IMR-90 (cell line): ENCODE measurements at regions not wholly inside any gene's neighbourhood (a gene's known extent, or its start where the extent isn't known, plus 50 kb on each side); places are given as distances from the start of the nearest gene placed in this dataset.

Source experiments
- ATAC-seq: fragments of 200-7000 bp; cut with Tn5 transposase; 2 replicates; pipeline ENCODE4 v1.9.1; 2020; ENCODE audit warnings: low read depth, mild to moderate bottlenecking, moderate library complexity
- BruUV-seq: library from RNA; stranded (reverse); fragments of 400-500 nt; replicated peaks from 2 replicates; lab custom pipeline; 2021; lab: Mats Ljungman, UMichigan
- CTCF ChIA-PET: fragments of 300-600 bp; formaldehyde crosslinking; extraction: SDS; loops from one replicate; lab custom pipeline; 2021; ENCODE audit warnings: antibody characterized with exemption; lab: Yijun Ruan, JAX
- POLR2A ChIA-PET: fragments of 300-600 bp; sonication (Branson Sonifier 250); formaldehyde crosslinking; loops from one replicate; lab custom pipeline; 2022; ENCODE audit warnings: antibody characterized with exemption; ENCODE audit not compliant: unreplicated experiment; lab: Charles Lee
- DNase-seq: peaks from one replicate; pipeline ENCODE4 v3.0.0; 2013
- H2AFZ ChIP-seq: replicated peaks from 2 replicates; pipeline ENCODE3; 2013; ENCODE audit warnings: low read length, mild to moderate bottlenecking; ENCODE audit not compliant: poor library complexity
- H2AK5ac ChIP-seq: 2 replicates; pipeline ENCODE4 v1.6.1; 2013; ENCODE audit warnings: low read depth, low read length, inconsistent platforms
- H2AK9ac ChIP-seq: replicated peaks from 2 replicates; pipeline ENCODE3; 2013; ENCODE audit warnings: mild to moderate bottlenecking, low read depth, low read length, moderate library complexity; ENCODE audit not compliant: poor library complexity
- H2BK120ac ChIP-seq: 2 replicates; pipeline ENCODE4 v1.6.1; 2013; ENCODE audit warnings: low read depth, low read length, inconsistent platforms
- H2BK15ac ChIP-seq: 3 replicates; pipeline ENCODE4 v1.6.1; 2013; ENCODE audit warnings: low read depth, low read length, inconsistent platforms
- H2BK20ac ChIP-seq: 2 replicates; pipeline ENCODE4 v1.6.1; 2013; ENCODE audit warnings: low read depth, mild to moderate bottlenecking, inconsistent platforms, low read length, moderate library complexity
- H2BK5ac ChIP-seq: 2 replicates; pipeline ENCODE4 v1.6.1; 2013; ENCODE audit warnings: mild to moderate bottlenecking, low read depth, low read length, inconsistent platforms; ENCODE audit not compliant: poor library complexity, severe bottlenecking
- H3K14ac ChIP-seq: replicated peaks from 2 replicates; pipeline ENCODE4 v1.6.1; 2013; ENCODE audit warnings: low read depth, low read length, inconsistent platforms
- H3K18ac ChIP-seq: 2 replicates; pipeline ENCODE4 v1.6.1; 2013; ENCODE audit warnings: low read depth, low read length, control low read depth
- H3K23ac ChIP-seq: 2 replicates; pipeline ENCODE4 v1.6.1; 2013; ENCODE audit warnings: low read depth, low read length, inconsistent platforms
- H3K27ac ChIP-seq: 2 replicates; pipeline ENCODE4 v1.5.1; 2013; ENCODE audit warnings: mild to moderate bottlenecking, control low read depth, low read length; ENCODE audit not compliant: insufficient read depth
- H3K27me3 ChIP-seq: 2 replicates; pipeline ENCODE4 v1.6.1; 2013; ENCODE audit warnings: low read length; ENCODE audit not compliant: control insufficient read depth, insufficient read depth
- H3K36me3 ChIP-seq: 2 replicates; pipeline ENCODE4 v1.6.1; 2013; ENCODE audit warnings: low read length, mixed read lengths; ENCODE audit not compliant: control insufficient read depth, insufficient read depth
- H3K4ac ChIP-seq: 2 replicates; pipeline ENCODE4 v1.6.1; 2013; ENCODE audit warnings: low read depth, low read length, inconsistent platforms
- H3K4me1 ChIP-seq: 2 replicates; pipeline ENCODE4 v1.6.1; 2013; ENCODE audit warnings: low read length, mixed read lengths; ENCODE audit not compliant: control insufficient read depth, insufficient read depth
- H3K4me2 ChIP-seq: 2 replicates; pipeline ENCODE4 v1.6.1; 2013; ENCODE audit warnings: low read depth, mild to moderate bottlenecking, control low read depth, low read length, moderate library complexity
- H3K4me3 ChIP-seq: 2 replicates; pipeline ENCODE4 v1.5.1; 2013; ENCODE audit warnings: low read depth, mild to moderate bottlenecking, control low read depth, low read length, moderate library complexity; ENCODE audit not compliant: insufficient read depth
- H3K56ac ChIP-seq: 2 replicates; pipeline ENCODE4 v1.6.1; 2013; ENCODE audit warnings: low read length, inconsistent platforms; ENCODE audit not compliant: insufficient read depth; ENCODE audit errors: extremely low read depth
- H3K79me1 ChIP-seq, 2 experiments: 2 replicates each; pipeline ENCODE4 v1.6.1; 2013; ENCODE audit warnings: low read length in 2 of 2, inconsistent platforms in 1 of 2, low read depth in 1 of 2
- H3K9ac ChIP-seq: 2 replicates; pipeline ENCODE4 v1.6.1; 2013; ENCODE audit warnings: low read depth, low read length, control low read depth
- H3K9me1 ChIP-seq: 2 replicates; pipeline ENCODE4 v1.6.1; 2013; ENCODE audit warnings: low read length, inconsistent platforms; ENCODE audit not compliant: insufficient read depth
- H3K9me3 ChIP-seq: 2 replicates; pipeline ENCODE4 v1.6.1; 2013; ENCODE audit warnings: low read length; ENCODE audit not compliant: control insufficient read depth, insufficient read depth
- H4K20me1 ChIP-seq: 2 replicates; pipeline ENCODE4 v1.6.1; 2013; ENCODE audit warnings: low read length, inconsistent platforms; ENCODE audit not compliant: insufficient read depth
- H4K5ac ChIP-seq: 2 replicates; pipeline ENCODE4 v1.6.1; 2013; ENCODE audit warnings: mild to moderate bottlenecking, low read depth, low read length, control low read depth
- H4K8ac ChIP-seq, 2 experiments: 2 replicates each; pipeline ENCODE4 v1.6.1; 2013; ENCODE audit warnings: low read depth in 2 of 2, low read length in 2 of 2, control low read depth in 1 of 2, inconsistent platforms in 1 of 2
- H4K91ac ChIP-seq: 2 replicates; pipeline ENCODE4 v1.6.1; 2013; ENCODE audit warnings: low read depth, low read length, inconsistent platforms; ENCODE audit not compliant: insufficient read depth
- CEBPB ChIP-seq: IDR thresholded peaks from 2 replicates; pipeline ENCODE4 v1.6.1; 2012; ENCODE audit warnings: low read depth, low read length, improper control_type of control experiment
- RCOR1 ChIP-seq: IDR thresholded peaks from 2 replicates; pipeline ENCODE4 v1.6.1; 2012; ENCODE audit warnings: mild to moderate bottlenecking, low read length, improper control_type of control experiment; ENCODE audit not compliant: insufficient replicate concordance
- RFX5 ChIP-seq: IDR thresholded peaks from 2 replicates; pipeline ENCODE4 v1.8.0; 2012; ENCODE audit warnings: low read depth, mild to moderate bottlenecking, low read length, moderate library complexity
- SMC3 ChIP-seq: fragments of 150-350 bp; IDR thresholded peaks from 2 replicates; pipeline ENCODE4 v1.6.1; 2016; ENCODE audit warnings: low read depth, mild to moderate bottlenecking, antibody characterized with exemption, low read length, moderate library complexity
- WGBS, 2 experiments: methylation state at CpG; one replicate each; pipeline versions ENCODE4 v1.1.5 to v1.1.7; 2013; ENCODE audit warnings: missing lambda C conversion rate in 2 of 2; ENCODE audit not compliant: insufficient read length in 1 of 2; ENCODE audit errors: extremely low coverage in 2 of 2; 5-methylcytosine and 5-hydroxymethylcytosine counted together
- dilution Hi-C: fragments of 300-500 bp; cut with HindIII; formaldehyde crosslinking; loops from one replicate; pipeline ENCODE4 v1.14.3; 2018; ENCODE audit warnings: low sequenced_read_pairs; ENCODE audit not compliant: unreplicated experiment
- in situ Hi-C: fragments of 300-500 bp; cut with MboI; formaldehyde crosslinking; loops from 3 replicates; pipeline ENCODE4 v1.14.3; 2019; ENCODE audit warnings: low sequenced_read_pairs, inconsistent platforms, mixed read lengths
- intact Hi-C: fragments of 100-400 bp; cut with micrococcal nuclease; formaldehyde crosslinking; loops from 2 replicates; pipeline ENCODE4 v1.10.0; 2022
- TF ChIP-seq, protein P1 (sequence below): conservative IDR thresholded peaks from 2 replicates; pipeline ENCODE4 v1.5.1; 2012; ENCODE audit warnings: mild to moderate bottlenecking, low read depth, low read length, improper control_type of control experiment

DNA sequence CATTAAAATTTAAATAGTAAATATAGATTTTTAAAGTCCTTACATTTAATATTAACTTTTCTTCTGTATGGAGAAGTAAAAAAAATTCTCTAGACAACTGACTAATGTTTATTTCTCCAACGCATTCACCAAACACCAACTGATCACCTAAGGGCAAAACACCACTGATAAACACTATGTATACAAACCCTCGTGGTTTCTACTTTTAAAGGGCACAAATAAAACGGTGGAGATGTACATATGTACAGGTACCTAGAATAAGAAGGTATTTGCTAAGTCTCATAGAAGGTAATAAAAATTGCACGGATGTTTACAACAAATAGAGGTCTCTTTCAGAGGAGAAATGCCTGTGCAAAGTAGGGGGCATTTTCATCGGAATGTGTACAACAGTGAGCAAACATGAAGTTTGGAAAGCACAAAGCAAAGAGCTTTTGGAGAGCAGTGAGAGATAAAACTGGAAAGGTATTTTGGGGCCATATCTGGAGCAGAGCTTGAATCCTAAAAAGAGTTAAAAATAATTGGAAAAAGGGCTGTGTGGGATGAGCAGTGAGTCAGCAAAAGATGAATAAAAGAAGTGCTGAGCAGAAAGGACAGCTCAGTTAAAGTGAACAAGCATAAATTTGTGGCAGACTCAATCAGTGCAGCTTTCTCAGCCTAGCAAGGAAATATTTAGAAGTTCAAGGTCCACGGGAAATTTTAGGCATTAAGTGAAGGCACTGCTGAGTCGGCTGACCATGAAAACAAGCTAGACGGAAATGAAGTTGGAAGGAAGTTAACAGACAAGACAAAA, 160.0 kb downstream of the TMEM161B start:
- H2BK20ac ChIP-seq, result no peak overlapping the region
- H2AK5ac ChIP-seq, result no peak overlapping the region
- H2BK15ac ChIP-seq, result no peak overlapping the region
- H3K27ac ChIP-seq, result no peak overlapping the region
- in situ Hi-C loops, result no loop called here
- H3K9me3 ChIP-seq, result no peaks in the 10 kb centered on the region
- H2AFZ ChIP-seq, result no peak overlapping the region
- no peak overlapping the region for H4K91ac ChIP-seq
- no peak overlapping the region for H3K4ac ChIP-seq
- H3K27me3 ChIP-seq, result no peaks in the 10 kb centered on the region
- no peaks in the 10 kb centered on the region for H4K20me1 ChIP-seq
- H3K4me1 ChIP-seq, result no peaks in the 10 kb centered on the region
- intact Hi-C loops, result no loop called here
- ChIA-PET POLR2A (no interaction called here), CTCF (no interaction called here)
- no peaks in the 10 kb centered on the region for H3K9me1 ChIP-seq
- H4K8ac ChIP-seq, result no peak overlapping the region
- no peak overlapping the region for H3K4me3 ChIP-seq
- no peak overlapping the region for H3K18ac ChIP-seq
- dilution Hi-C loops, result no loop called here
- no peak overlapping the region for H3K56ac ChIP-seq
- H3K14ac ChIP-seq, result no peak overlapping the region
- ATAC-seq (no peak), DNase-seq (no peak)
- no peaks in the 10 kb centered on the region for H3K36me3 ChIP-seq
- H3K23ac ChIP-seq, result no peak overlapping the region
- H2BK5ac ChIP-seq, result no peak overlapping the region
- 53% methylated on average over 3 of the region's 8 CpGs; no CpG with 5 or more reads in 1 of the 2 experiments for WGBS, 2 experiments
- H3K79me1 ChIP-seq, result no peaks in the 10 kb centered on the region
- H4K5ac ChIP-seq, result no peak overlapping the region
- H3K9ac ChIP-seq, result no peak overlapping the region
- TF ChIP-seq SMC3, result no peak
- TF ChIP-seq CEBPB, result no peak
- TF ChIP-seq, protein P1, sequence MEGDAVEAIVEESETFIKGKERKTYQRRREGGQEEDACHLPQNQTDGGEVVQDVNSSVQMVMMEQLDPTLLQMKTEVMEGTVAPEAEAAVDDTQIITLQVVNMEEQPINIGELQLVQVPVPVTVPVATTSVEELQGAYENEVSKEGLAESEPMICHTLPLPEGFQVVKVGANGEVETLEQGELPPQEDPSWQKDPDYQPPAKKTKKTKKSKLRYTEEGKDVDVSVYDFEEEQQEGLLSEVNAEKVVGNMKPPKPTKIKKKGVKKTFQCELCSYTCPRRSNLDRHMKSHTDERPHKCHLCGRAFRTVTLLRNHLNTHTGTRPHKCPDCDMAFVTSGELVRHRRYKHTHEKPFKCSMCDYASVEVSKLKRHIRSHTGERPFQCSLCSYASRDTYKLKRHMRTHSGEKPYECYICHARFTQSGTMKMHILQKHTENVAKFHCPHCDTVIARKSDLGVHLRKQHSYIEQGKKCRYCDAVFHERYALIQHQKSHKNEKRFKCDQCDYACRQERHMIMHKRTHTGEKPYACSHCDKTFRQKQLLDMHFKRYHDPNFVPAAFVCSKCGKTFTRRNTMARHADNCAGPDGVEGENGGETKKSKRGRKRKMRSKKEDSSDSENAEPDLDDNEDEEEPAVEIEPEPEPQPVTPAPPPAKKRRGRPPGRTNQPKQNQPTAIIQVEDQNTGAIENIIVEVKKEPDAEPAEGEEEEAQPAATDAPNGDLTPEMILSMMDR, result no peak
- no peak for TF ChIP-seq RCOR1
- TF ChIP-seq RFX5, result no peak
- H2BK120ac ChIP-seq, result no peak overlapping the region
- H3K4me2 ChIP-seq, result no peak overlapping the region
- H2AK9ac ChIP-seq, result no peak overlapping the region
- BruUV-seq, result no TSS peak
